Thyroid gland (tissue), 4 donors: ENCODE measurements at regions not wholly inside any gene's neighbourhood (a gene's known extent, or its start where the extent isn't known, plus 50 kb on each side); places are given as distances from the start of the nearest gene placed in this dataset.

Source experiments
- DNase-seq, 2 donors: peaks; one replicate each; pipeline ENCODE4 v3.0.0-alpha.2; 2019
- H3K27ac ChIP-seq, 3 donors: fragments of 200-600 bp; sonication (generic); 1 replicate in 2 of 3; 2 replicates in 1 of 3; pipeline ENCODE4 v1.5.1; 2016 to 2019; ENCODE audit warnings: mild to moderate bottlenecking in 1 of 3, moderate library complexity in 1 of 3
- H3K27me3 ChIP-seq: fragments of 200-600 bp; sonication (generic); one replicate; pipeline ENCODE4 v1.5.1; 2019
- H3K36me3 ChIP-seq, 2 donors: fragments of 200-600 bp; sonication (generic); one replicate each; pipeline ENCODE4 v1.5.1; 2016 to 2019
- H3K4me1 ChIP-seq, 2 donors: fragments of 200-600 bp; sonication (generic); one replicate each; pipeline ENCODE4 v1.5.1; 2017 to 2019
- H3K4me3 ChIP-seq, 3 donors: fragments of 200-600 bp; sonication (generic); replicated peaks in 1 of 3; 1 replicate in 2 of 3; 2 replicates in 1 of 3; pipeline ENCODE4 v1.5.1; 2016; ENCODE audit warnings: mild to moderate bottlenecking in 1 of 3
- H3K9me3 ChIP-seq: fragments of 200-600 bp; sonication (generic); one replicate; pipeline ENCODE4 v1.5.1; 2017
- POLR2A ChIP-seq, 2 donors: fragments of 450-650 bp; IDR thresholded peaks; one replicate each; pipeline ENCODE4 v1.6.1; 2017; ENCODE audit warnings: antibody characterized with exemption in 2 of 2, mild to moderate bottlenecking in 2 of 2, moderate library complexity in 1 of 2
- WGBS, 2 donors: methylation state at CpG; one replicate each; pipeline ENCODE4 v1.1.5; 2017; 5-methylcytosine and 5-hydroxymethylcytosine counted together
- intact Hi-C: fragments of 100-400 bp; cut with DNase I; formaldehyde crosslinking; loops from one replicate; pipeline ENCODE4 v1.15.1; 2023
- TF ChIP-seq, protein P1 (sequence below), 6 experiments: fragments of 200-600 bp in 3 of 6; fragments of 450-650 bp in 3 of 6; sonication (generic) in 3 of 6; IDR thresholded peaks; one replicate each; pipeline ENCODE4 v1.5.1; 2016 to 2019; ENCODE audit warnings: antibody characterized with exemption in 6 of 6, mild to moderate bottlenecking in 2 of 6, inconsistent platforms in 1 of 6, moderate library complexity in 1 of 6

DNA sequence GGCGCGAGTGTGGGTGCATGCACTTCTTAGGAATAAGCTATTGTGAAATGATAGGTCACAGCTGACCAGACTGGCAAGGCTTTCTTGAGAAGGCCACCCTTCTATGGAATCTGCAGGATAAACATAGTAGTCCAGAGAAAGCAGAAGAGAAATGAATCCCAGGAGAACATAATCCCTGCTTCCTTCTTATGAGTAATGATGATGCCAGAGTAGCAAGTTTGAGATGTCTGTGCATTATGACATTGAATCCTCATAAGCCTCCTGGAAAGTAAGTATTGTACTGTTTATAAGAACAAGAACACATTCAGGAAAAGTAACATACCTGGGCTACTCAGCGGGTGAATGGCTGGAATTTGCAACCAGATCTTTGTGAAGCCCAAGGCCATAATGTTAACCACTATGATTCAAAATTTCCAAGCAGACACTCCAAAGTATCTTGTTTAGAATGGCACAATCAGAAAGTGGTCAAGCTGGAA, 272.1 kb upstream of the HS3ST1 start:
- Histone ChIP-seq H3K27ac (no peak overlapping the region), H3K27me3 (no peaks in the 10 kb centered on the region), H3K36me3 (no peaks in the 10 kb centered on the region), H3K4me1 (no peaks in the 10 kb centered on the region), H3K9me3 (no peaks in the 10 kb centered on the region), H3K4me3 (no peak overlapping the region)
- 88 to 89% methylated on average over 3 of the region's 3 CpGs for WGBS, 2 donors
- intact Hi-C loops: no loop called here
- TF ChIP-seq POLR2A (IDR thresholded peaks at IDR 0.05): no peak
- TF ChIP-seq, protein P1, sequence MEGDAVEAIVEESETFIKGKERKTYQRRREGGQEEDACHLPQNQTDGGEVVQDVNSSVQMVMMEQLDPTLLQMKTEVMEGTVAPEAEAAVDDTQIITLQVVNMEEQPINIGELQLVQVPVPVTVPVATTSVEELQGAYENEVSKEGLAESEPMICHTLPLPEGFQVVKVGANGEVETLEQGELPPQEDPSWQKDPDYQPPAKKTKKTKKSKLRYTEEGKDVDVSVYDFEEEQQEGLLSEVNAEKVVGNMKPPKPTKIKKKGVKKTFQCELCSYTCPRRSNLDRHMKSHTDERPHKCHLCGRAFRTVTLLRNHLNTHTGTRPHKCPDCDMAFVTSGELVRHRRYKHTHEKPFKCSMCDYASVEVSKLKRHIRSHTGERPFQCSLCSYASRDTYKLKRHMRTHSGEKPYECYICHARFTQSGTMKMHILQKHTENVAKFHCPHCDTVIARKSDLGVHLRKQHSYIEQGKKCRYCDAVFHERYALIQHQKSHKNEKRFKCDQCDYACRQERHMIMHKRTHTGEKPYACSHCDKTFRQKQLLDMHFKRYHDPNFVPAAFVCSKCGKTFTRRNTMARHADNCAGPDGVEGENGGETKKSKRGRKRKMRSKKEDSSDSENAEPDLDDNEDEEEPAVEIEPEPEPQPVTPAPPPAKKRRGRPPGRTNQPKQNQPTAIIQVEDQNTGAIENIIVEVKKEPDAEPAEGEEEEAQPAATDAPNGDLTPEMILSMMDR (IDR thresholded peaks at IDR 0.05): no peak
- no peak for DNase-seq

DNA sequence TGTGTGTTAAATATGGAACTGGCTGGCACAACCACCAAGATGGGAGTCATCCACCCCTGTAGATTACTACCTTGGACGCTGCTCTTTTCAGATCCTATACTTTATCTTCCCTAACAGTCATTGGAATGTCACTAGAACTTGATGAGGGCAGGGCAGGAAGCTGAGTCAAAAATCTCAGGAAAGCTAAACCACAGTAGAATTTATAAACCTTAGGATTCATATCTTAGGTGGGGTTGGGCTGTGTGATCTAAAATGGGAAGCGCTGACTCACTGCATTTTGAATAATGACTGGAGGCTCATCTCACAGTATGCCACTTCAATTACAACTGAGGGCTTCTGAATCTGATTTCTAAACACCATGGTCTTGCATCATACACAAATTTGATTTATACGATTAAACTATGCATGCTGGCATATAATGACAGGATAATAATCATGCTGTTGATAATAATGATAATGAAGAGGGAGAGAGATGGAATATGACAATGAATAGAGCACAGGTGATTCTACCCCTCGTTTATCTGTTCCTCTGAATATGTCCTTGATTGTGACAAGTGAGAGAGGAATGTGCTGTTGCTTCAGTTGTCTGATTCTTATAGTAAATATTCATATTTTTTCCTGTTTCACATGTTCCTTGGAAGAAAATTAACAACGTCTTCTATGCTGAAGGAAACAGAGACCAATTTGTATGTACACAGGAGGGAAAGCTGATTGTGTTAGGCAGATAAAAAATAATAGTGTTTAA, 270.3 kb upstream of the HS3ST1 start:
- intact Hi-C loops: no loop called here
- Histone ChIP-seq H3K27ac (no peak overlapping the region), H3K4me3 (no peak overlapping the region), H3K36me3 (no peaks in the 10 kb centered on the region), H3K27me3 (no peaks in the 10 kb centered on the region), H3K9me3 (no peaks in the 10 kb centered on the region), H3K4me1 (no peaks in the 10 kb centered on the region)
- 80 to 83% methylated on average over 5 of the region's 5 CpGs for WGBS, 2 donors
- DNase-seq: no peak
- no peak for TF ChIP-seq POLR2A (IDR thresholded peaks at IDR 0.05)
- TF ChIP-seq, protein P1 (IDR thresholded peaks at IDR 0.05): no peak

DNA sequence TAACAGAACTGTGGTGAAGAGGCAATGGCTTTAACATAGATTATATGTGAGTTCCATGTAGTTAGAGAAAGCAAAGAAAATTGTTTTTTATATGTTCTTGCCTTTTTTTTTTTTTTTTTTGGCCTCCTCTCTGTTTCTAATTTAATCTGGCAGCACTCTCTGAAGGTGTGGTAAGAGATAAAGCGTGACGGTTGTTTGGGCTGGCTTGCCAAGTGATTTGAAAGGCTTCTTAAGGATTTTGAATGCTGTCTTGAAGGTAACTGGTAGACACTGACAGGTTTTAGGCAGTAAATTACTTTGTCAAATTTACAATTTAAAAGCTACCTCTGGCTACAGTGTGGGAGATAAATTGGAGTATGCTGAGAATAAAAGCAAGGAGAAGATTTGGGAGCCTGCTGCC, 269.3 kb upstream of the HS3ST1 start:
- TF ChIP-seq POLR2A (IDR thresholded peaks at IDR 0.05): no peak
- TF ChIP-seq, protein P1 (IDR thresholded peaks at IDR 0.05): no peak
- Histone ChIP-seq H3K9me3 (no peaks in the 10 kb centered on the region), H3K36me3 (no peaks in the 10 kb centered on the region), H3K27me3 (no peaks in the 10 kb centered on the region), H3K27ac (no peak overlapping the region), H3K4me1 (no peaks in the 10 kb centered on the region), H3K4me3 (no peak overlapping the region)
- WGBS, 2 donors: 34 to 37% methylated on average over 2 of the region's 2 CpGs
- intact Hi-C loops: no loop called here
- peak in 1 of 2 donors; percentile 1 for DNase-seq

DNA sequence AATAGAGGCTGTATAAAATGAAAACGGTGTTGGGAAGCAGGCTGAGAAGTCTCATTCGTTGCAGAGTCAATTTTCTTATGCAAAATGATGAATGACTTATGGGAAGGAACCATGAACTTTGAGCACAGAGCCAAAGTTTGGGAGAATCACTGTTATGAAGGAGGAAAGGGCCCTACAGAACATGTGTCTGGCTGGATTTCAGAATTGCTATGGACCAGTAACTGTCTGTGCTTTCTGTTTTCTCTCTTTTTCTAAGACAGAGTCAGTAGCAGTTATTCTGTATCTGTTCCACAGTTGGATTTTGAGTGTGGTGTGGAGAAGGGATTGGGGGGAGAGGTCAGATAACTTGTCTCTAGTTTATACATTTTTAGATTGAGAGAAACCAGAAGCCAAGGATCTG, 265.0 kb upstream of the HS3ST1 start:
- no peak for TF ChIP-seq POLR2A (IDR thresholded peaks at IDR 0.05)
- TF ChIP-seq, protein P1 (IDR thresholded peaks at IDR 0.05): no peak
- 28 to 55% methylated on average over 2 of the region's 2 CpGs for WGBS, 2 donors
- Histone ChIP-seq H3K9me3 (no peaks in the 10 kb centered on the region), H3K4me3 (no peak overlapping the region), H3K36me3 (no peaks in the 10 kb centered on the region), H3K27ac (no peak overlapping the region), H3K4me1 (no peaks in the 10 kb centered on the region), H3K27me3 (no peaks in the 10 kb centered on the region)
- DNase-seq: no peak
- intact Hi-C loops: no loop called here

DNA sequence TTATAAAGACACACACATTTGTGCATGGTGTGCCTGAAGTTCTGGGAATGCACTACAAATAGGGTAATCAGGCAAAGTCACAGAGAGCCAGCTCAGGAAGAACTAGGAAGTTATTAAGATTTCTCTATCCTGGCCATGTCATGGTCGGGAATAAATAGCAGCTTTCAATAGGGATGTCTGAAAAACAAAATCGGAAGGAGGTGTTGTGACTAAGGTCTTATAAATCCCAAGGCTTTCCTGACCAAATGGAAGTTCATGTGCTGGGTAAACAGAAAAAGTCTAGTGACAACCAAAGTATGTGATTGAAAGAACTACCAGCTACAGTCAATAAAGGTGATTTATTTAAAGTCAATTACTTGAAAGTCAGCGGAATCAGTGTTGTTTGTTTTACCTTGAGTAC, 262.5 kb upstream of the HS3ST1 start:
- TF ChIP-seq POLR2A (IDR thresholded peaks at IDR 0.05): no peak
- Histone ChIP-seq H3K9me3 (no peaks in the 10 kb centered on the region), H3K4me3 (no peak overlapping the region), H3K27me3 (no peaks in the 10 kb centered on the region), H3K27ac (no peak overlapping the region), H3K4me1 (no peaks in the 10 kb centered on the region), H3K36me3 (no peaks in the 10 kb centered on the region)
- WGBS, 2 donors: 65 to 75% methylated on average over 3 of the region's 3 CpGs
- intact Hi-C loops: no loop called here
- DNase-seq: no peak
